ENCODE measurements at regions not wholly inside any gene's neighbourhood (a gene's known extent, or its start where the extent isn't known, plus 50 kb on each side); places are given as distances from the start of the nearest gene placed in this dataset.

GRCh38 chr1:194476351-194476750 is 1289.9 kb upstream of the B3GALT2 start:
- no peak overlapping the region for H3K27ac Mint-ChIP-seq
- Histone ChIP-seq H3K4me3 (ENCODE audit: control insufficient read depth in 1 of 2, extremely low read depth in 1 of 2, low read length in 1 of 2) (no peak overlapping the region), H3K4me1 (ENCODE audit: control insufficient read depth in 1 of 2, extremely low read depth in 1 of 2, insufficient read depth in 2 of 2, low read length in 2 of 2) (no peaks in the 10 kb centered on the region), H3K9me3 (no peaks in the 10 kb centered on the region), H3K27me3 (replicated peaks in 1 of 2; ENCODE audit: control insufficient read depth in 2 of 2, extremely low read depth in 1 of 2, insufficient read depth in 2 of 2, low read length in 1 of 2) (no peaks in the 10 kb centered on the region), H3K36me3 (ENCODE audit: control insufficient read depth in 2 of 2, extremely low read depth in 1 of 2, insufficient read depth in 1 of 2, low read length in 1 of 2) (no peaks in the 10 kb centered on the region), H3K27ac (ENCODE audit: low read length) (no peak overlapping the region)
- DNase-seq (no peak), ATAC-seq (replicated peaks in 1 of 4) (no peak)
- no peaks in the 10 kb centered on the region for H3K4me1 Mint-ChIP-seq
- ChIA-PET POLR2A (interaction anchor here in 1 of 2 donors (0.6 kb wide), 1 partner anchor 387 kb away, joined by 4 read pairs; no protein-coding TSS in a partner anchor), CTCF (no interaction called here)
- H3K4me3 Mint-ChIP-seq, result no peak overlapping the region
- no peaks in the 10 kb centered on the region for H3K36me3 Mint-ChIP-seq
- H3K9me3 Mint-ChIP-seq, result no peaks in the 10 kb centered on the region
- H3K27me3 Mint-ChIP-seq, result peaks cover 0 to 5% of the 10 kb centered on the region in 2 donors
- WGBS (ENCODE audit: insufficient coverage), result no CpG with 5 or more reads among the region's 2 CpGs

GRCh38 chr1:194474701-194475100 is 1288.3 kb upstream of the B3GALT2 start:
- Histone ChIP-seq H3K27me3 (replicated peaks in 1 of 2; ENCODE audit: control insufficient read depth in 2 of 2, extremely low read depth in 1 of 2, insufficient read depth in 2 of 2, low read length in 1 of 2) (no peaks in the 10 kb centered on the region), H3K4me3 (ENCODE audit: control insufficient read depth in 1 of 2, extremely low read depth in 1 of 2, low read length in 1 of 2) (no peak overlapping the region), H3K9me3 (no peaks in the 10 kb centered on the region), H3K4me1 (ENCODE audit: control insufficient read depth in 1 of 2, extremely low read depth in 1 of 2, insufficient read depth in 2 of 2, low read length in 2 of 2) (no peaks in the 10 kb centered on the region), H3K36me3 (ENCODE audit: control insufficient read depth in 2 of 2, extremely low read depth in 1 of 2, insufficient read depth in 1 of 2, low read length in 1 of 2) (no peaks in the 10 kb centered on the region), H3K27ac (ENCODE audit: low read length) (no peak overlapping the region)
- Mint-ChIP-seq H3K27me3 (peaks cover 0 to 8% of the 10 kb centered on the region in 2 donors), H3K27ac (no peak overlapping the region), H3K36me3 (no peaks in the 10 kb centered on the region), H3K9me3 (no peaks in the 10 kb centered on the region), H3K4me3 (no peak overlapping the region), H3K4me1 (no peaks in the 10 kb centered on the region)
- WGBS (ENCODE audit: insufficient coverage), result 100% methylated on average over 1 of the region's 3 CpGs
- DNase-seq (no peak), ATAC-seq (replicated peaks in 1 of 4) (peak in 1 of 4 experiments; percentile 15)
- ChIA-PET CTCF (no interaction called here), POLR2A (interaction anchor here in 1 of 2 donors (0.7 kb wide), 1 partner anchor 880 kb away, joined by 3 read pairs; no protein-coding TSS in a partner anchor)

DNA sequence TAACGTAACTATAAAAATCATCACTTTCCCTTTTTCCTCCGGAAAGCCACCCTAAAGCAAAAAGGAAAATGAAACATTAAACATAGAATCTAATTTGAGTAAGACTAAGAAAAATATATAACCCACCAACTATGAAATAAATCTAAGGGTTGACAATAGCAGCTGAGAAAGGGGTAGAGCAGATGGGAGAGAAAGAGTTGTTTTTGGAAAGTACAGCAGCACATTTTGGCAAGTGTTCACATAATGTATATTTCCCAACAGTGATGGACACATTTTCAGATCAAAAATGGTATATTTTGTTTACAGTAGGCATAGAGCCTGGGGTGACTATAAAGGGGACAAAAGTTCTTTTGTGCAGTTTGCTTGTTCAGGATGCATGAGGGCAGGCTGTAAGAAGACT is 1287.4 kb upstream of the B3GALT2 start:
- peaks cover 0 to 8% of the 10 kb centered on the region in 2 donors for H3K27me3 Mint-ChIP-seq
- Histone ChIP-seq H3K4me3 (ENCODE audit: control insufficient read depth in 1 of 2, extremely low read depth in 1 of 2, low read length in 1 of 2) (no peak overlapping the region), H3K27me3 (replicated peaks in 1 of 2; ENCODE audit: control insufficient read depth in 2 of 2, extremely low read depth in 1 of 2, insufficient read depth in 2 of 2, low read length in 1 of 2) (no peaks in the 10 kb centered on the region), H3K36me3 (ENCODE audit: control insufficient read depth in 2 of 2, extremely low read depth in 1 of 2, insufficient read depth in 1 of 2, low read length in 1 of 2) (no peaks in the 10 kb centered on the region), H3K27ac (ENCODE audit: low read length) (no peak overlapping the region), H3K4me1 (ENCODE audit: control insufficient read depth in 1 of 2, extremely low read depth in 1 of 2, insufficient read depth in 2 of 2, low read length in 2 of 2) (no peaks in the 10 kb centered on the region), H3K9me3 (no peaks in the 10 kb centered on the region)
- ATAC-seq (replicated peaks in 1 of 4), result no peak
- H3K9me3 Mint-ChIP-seq, result no peaks in the 10 kb centered on the region
- no peak for DNase-seq
- H3K36me3 Mint-ChIP-seq, result no peaks in the 10 kb centered on the region
- H3K4me1 Mint-ChIP-seq, result no peaks in the 10 kb centered on the region
- no peak overlapping the region for H3K27ac Mint-ChIP-seq
- CTCF ChIA-PET, result no interaction called here
- no peak overlapping the region for H3K4me3 Mint-ChIP-seq
- POLR2A ChIA-PET, result no interaction called here
- WGBS (ENCODE audit: insufficient coverage), result no CpG with 5 or more reads among the region's 2 CpGs

- no peak overlapping the region for H3K4me3 Mint-ChIP-seq
- WGBS (ENCODE audit: insufficient coverage), result no CpG with 5 or more reads among the region's 1 CpG
- DNase-seq, result no peak
- Histone ChIP-seq H3K9me3 (no peaks in the 10 kb centered on the region), H3K27me3 (replicated peaks in 1 of 2; ENCODE audit: control insufficient read depth in 2 of 2, extremely low read depth in 1 of 2, insufficient read depth in 2 of 2, low read length in 1 of 2) (no peaks in the 10 kb centered on the region), H3K36me3 (ENCODE audit: control insufficient read depth in 2 of 2, extremely low read depth in 1 of 2, insufficient read depth in 1 of 2, low read length in 1 of 2) (no peaks in the 10 kb centered on the region), H3K4me1 (ENCODE audit: control insufficient read depth in 1 of 2, extremely low read depth in 1 of 2, insufficient read depth in 2 of 2, low read length in 2 of 2) (no peaks in the 10 kb centered on the region), H3K4me3 (ENCODE audit: control insufficient read depth in 1 of 2, extremely low read depth in 1 of 2, low read length in 1 of 2) (no peak overlapping the region), H3K27ac (ENCODE audit: low read length) (no peak overlapping the region)
- no peak overlapping the region for H3K27ac Mint-ChIP-seq
- POLR2A ChIA-PET, result no interaction called here
- no peaks in the 10 kb centered on the region for H3K36me3 Mint-ChIP-seq
- no peaks in the 10 kb centered on the region for H3K4me1 Mint-ChIP-seq
- H3K27me3 Mint-ChIP-seq, result peaks cover 1 to 8% of the 10 kb centered on the region in 2 donors
- CTCF ChIA-PET, result no interaction called here
- H3K9me3 Mint-ChIP-seq, result no peaks in the 10 kb centered on the region
- ATAC-seq (replicated peaks in 1 of 4), result no peak
Observed at GRCh38 chr1:194469282-194469681, 1282.9 kb upstream of the B3GALT2 start.

DNA sequence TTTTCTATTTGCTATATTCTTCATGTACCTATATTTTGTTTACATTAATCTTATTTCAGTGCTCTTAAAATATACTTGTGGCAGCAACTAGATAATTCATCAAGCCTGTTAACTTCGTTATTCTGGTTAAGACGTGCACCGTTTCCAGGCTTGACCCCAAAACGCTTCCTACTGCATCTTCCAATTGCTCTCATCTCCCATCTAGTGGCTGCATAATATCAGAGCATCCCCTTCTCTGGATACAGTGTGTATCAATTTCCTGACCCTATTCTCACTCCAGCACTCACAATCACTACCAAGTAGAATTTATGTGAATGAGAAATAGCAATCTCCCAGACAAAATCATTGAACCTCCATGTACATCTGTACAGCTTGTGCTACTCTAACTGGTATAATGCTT is 1280.3 kb upstream of the B3GALT2 start:
- Histone ChIP-seq H3K9me3 (no peaks in the 10 kb centered on the region), H3K27me3 (replicated peaks in 1 of 2; ENCODE audit: control insufficient read depth in 2 of 2, extremely low read depth in 1 of 2, insufficient read depth in 2 of 2, low read length in 1 of 2) (no peaks in the 10 kb centered on the region), H3K27ac (ENCODE audit: low read length) (no peak overlapping the region), H3K36me3 (ENCODE audit: control insufficient read depth in 2 of 2, extremely low read depth in 1 of 2, insufficient read depth in 1 of 2, low read length in 1 of 2) (no peaks in the 10 kb centered on the region), H3K4me3 (ENCODE audit: control insufficient read depth in 1 of 2, extremely low read depth in 1 of 2, low read length in 1 of 2) (no peak overlapping the region), H3K4me1 (ENCODE audit: control insufficient read depth in 1 of 2, extremely low read depth in 1 of 2, insufficient read depth in 2 of 2, low read length in 2 of 2) (no peaks in the 10 kb centered on the region)
- no peak for ATAC-seq (replicated peaks in 1 of 4)
- Mint-ChIP-seq H3K27me3 (peaks cover 1 to 5% of the 10 kb centered on the region in 2 donors), H3K27ac (no peak overlapping the region), H3K4me3 (no peak overlapping the region), H3K9me3 (no peaks in the 10 kb centered on the region), H3K4me1 (no peaks in the 10 kb centered on the region), H3K36me3 (no peaks in the 10 kb centered on the region)
- ChIA-PET POLR2A (no interaction called here), CTCF (no interaction called here)
- WGBS (ENCODE audit: insufficient coverage), result 73% methylated on average over 3 of the region's 4 CpGs
- no peak for DNase-seq

DNA sequence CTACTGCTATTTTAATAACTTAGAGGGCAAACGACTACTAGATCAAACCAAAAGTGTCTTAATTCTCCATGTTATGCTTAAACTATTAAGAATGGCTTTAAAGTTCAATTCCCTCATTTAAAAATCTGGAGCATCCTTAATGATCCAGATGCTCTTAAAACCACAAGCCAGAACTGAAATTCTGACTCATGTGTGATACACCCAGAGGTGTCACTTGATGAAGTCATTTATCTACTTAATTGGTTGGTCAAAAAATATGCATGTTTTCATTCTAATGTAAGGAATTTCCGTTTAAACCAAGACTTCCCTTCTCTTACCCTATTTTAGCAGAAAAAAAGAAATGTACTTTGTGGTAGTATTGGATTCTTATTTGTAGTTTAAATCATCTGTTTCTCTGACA is 1261.2 kb upstream of the B3GALT2 start:
- no peaks in the 10 kb centered on the region for H3K27me3 ChIP-seq (replicated peaks in 1 of 2; ENCODE audit: control insufficient read depth in 2 of 2, extremely low read depth in 1 of 2, insufficient read depth in 2 of 2, low read length in 1 of 2)
- no peak overlapping the region for H3K27ac Mint-ChIP-seq
- no peak overlapping the region for H3K4me3 ChIP-seq (ENCODE audit: control insufficient read depth in 1 of 2, extremely low read depth in 1 of 2, low read length in 1 of 2)
- ATAC-seq (replicated peaks in 1 of 4) (no peak), DNase-seq (no peak)
- no peak overlapping the region for H3K4me3 Mint-ChIP-seq
- H3K4me1 Mint-ChIP-seq, result no peaks in the 10 kb centered on the region
- no peaks in the 10 kb centered on the region for H3K4me1 ChIP-seq (ENCODE audit: control insufficient read depth in 1 of 2, extremely low read depth in 1 of 2, insufficient read depth in 2 of 2, low read length in 2 of 2)
- no peaks in the 10 kb centered on the region for H3K9me3 Mint-ChIP-seq
- no peaks in the 10 kb centered on the region for H3K36me3 Mint-ChIP-seq
- no peaks in the 10 kb centered on the region for H3K36me3 ChIP-seq (ENCODE audit: control insufficient read depth in 2 of 2, extremely low read depth in 1 of 2, insufficient read depth in 1 of 2, low read length in 1 of 2)
- H3K9me3 ChIP-seq, result no peaks in the 10 kb centered on the region
- ChIA-PET CTCF (no interaction called here), POLR2A (no interaction called here)
- no peak overlapping the region for H3K27ac ChIP-seq (ENCODE audit: low read length)
- no CpG with 5 or more reads among the region's 2 CpGs for WGBS (ENCODE audit: insufficient coverage)
- H3K27me3 Mint-ChIP-seq, result peaks cover 6 to 8% of the 10 kb centered on the region in 2 donors

GRCh38 chr1:194445244-194445643 is 1258.8 kb upstream of the B3GALT2 start:
- DNase-seq (no peak), ATAC-seq (replicated peaks in 1 of 4) (no peak)
- ChIA-PET POLR2A (interaction anchor here in 1 of 2 donors (0.7 kb wide), 1 partner anchor 287 kb away, joined by 9 read pairs; no protein-coding TSS in a partner anchor), CTCF (no interaction called here)
- Mint-ChIP-seq H3K27ac (no peak overlapping the region), H3K27me3 (peaks cover 3 to 8% of the 10 kb centered on the region in 2 donors), H3K4me1 (no peaks in the 10 kb centered on the region), H3K36me3 (no peaks in the 10 kb centered on the region), H3K4me3 (no peak overlapping the region), H3K9me3 (peaks cover 0 to 6% (median 3%) of the 10 kb centered on the region in 3 donors)
- no peaks in the 10 kb centered on the region for H3K36me3 ChIP-seq (ENCODE audit: control insufficient read depth in 2 of 2, extremely low read depth in 1 of 2, insufficient read depth in 1 of 2, low read length in 1 of 2)
- WGBS (ENCODE audit: insufficient coverage), result no CpG with 5 or more reads among the region's 2 CpGs
- no peaks in the 10 kb centered on the region for H3K9me3 ChIP-seq
- H3K27me3 ChIP-seq (replicated peaks in 1 of 2; ENCODE audit: control insufficient read depth in 2 of 2, extremely low read depth in 1 of 2, insufficient read depth in 2 of 2, low read length in 1 of 2), result no peaks in the 10 kb centered on the region
- H3K27ac ChIP-seq (ENCODE audit: low read length), result no peak overlapping the region
- no peak overlapping the region for H3K4me3 ChIP-seq (ENCODE audit: control insufficient read depth in 1 of 2, extremely low read depth in 1 of 2, low read length in 1 of 2)
- no peaks in the 10 kb centered on the region for H3K4me1 ChIP-seq (ENCODE audit: control insufficient read depth in 1 of 2, extremely low read depth in 1 of 2, insufficient read depth in 2 of 2, low read length in 2 of 2)

Measured in T-cell (primary cell).